CD4-positive, alpha-beta T cell (primary cell): ENCODE measurements at regions not wholly inside any gene's neighbourhood (a gene's known extent, or its start where the extent isn't known, plus 50 kb on each side); places are given as distances from the start of the nearest gene placed in this dataset.
"Not testable (repeated sequence)": the region's sequence is repeated elsewhere in the genome, so short reads cannot be mapped to it uniquely, and the experiment has no call there.

Experiments used
- ATAC-seq: fragments of 200-7000 bp; cut with Tn5 transposase; one replicate; pipeline ENCODE4 v1.10.0; 2022; ENCODE audit warnings: mild to moderate bottlenecking; ENCODE audit not compliant: poor library complexity
- CTCF ChIA-PET: fragments of 350-600 bp; sonication (Branson Sonifier 250); formaldehyde crosslinking; loops from one replicate; lab custom pipeline; 2021; ENCODE audit warnings: antibody characterized with exemption, inconsistent platforms; lab: Charles Lee
- POLR2A ChIA-PET: fragments of 350-600 bp; sonication (Branson Sonifier 250); formaldehyde crosslinking; loops from one replicate; lab custom pipeline; 2021; ENCODE audit warnings: antibody characterized with exemption, inconsistent platforms; lab: Charles Lee
- DNase-seq, 14 experiments: peaks; one replicate each; pipeline ENCODE4 v3.0.0-alpha.2; 2013 to 2020; ENCODE audit warnings: mixed read lengths in 2 of 14
- H3K27ac ChIP-seq, 2 donors: one replicate each; pipeline versions ENCODE4 v1.5.1 to v1.7.0; 2013; ENCODE audit warnings: low read length in 2 of 2, low read depth in 1 of 2, mild to moderate bottlenecking in 1 of 2
- H3K27me3 ChIP-seq, 2 experiments: 1 replicate in 1 of 2; 2 replicates in 1 of 2; pipeline versions ENCODE4 v1.6.1 to v1.7.0; 2013; ENCODE audit warnings: low read length in 2 of 2, control low read depth in 1 of 2, mild to moderate bottlenecking in 1 of 2, moderate library complexity in 1 of 2; ENCODE audit not compliant: insufficient read depth in 2 of 2, control insufficient read depth in 1 of 2
- H3K36me3 ChIP-seq: one replicate; pipeline ENCODE4 v1.6.1; 2013; ENCODE audit warnings: low read length, control low read depth; ENCODE audit not compliant: insufficient read depth
- H3K4me1 ChIP-seq: one replicate; pipeline ENCODE4 v1.6.1; 2013; ENCODE audit warnings: low read length, control low read depth; ENCODE audit not compliant: insufficient read depth
- H3K4me3 ChIP-seq: one replicate; pipeline ENCODE4 v1.5.1; 2013; ENCODE audit warnings: mild to moderate bottlenecking, low read length, moderate library complexity
- H3K9me3 ChIP-seq, 2 experiments: 1 replicate in 1 of 2; 2 replicates in 1 of 2; pipeline versions ENCODE4 v1.6.1 to v1.7.0; 2013; ENCODE audit warnings: low read length in 2 of 2, mild to moderate bottlenecking in 2 of 2, control low read depth in 1 of 2, moderate library complexity in 1 of 2; ENCODE audit not compliant: control insufficient read depth in 1 of 2, insufficient read depth in 1 of 2
- H3K27ac Mint-ChIP-seq: one replicate; pipeline ENCODE4 v1.8.0; 2020; ENCODE audit warnings: mixed read lengths
- H3K27me3 Mint-ChIP-seq: one replicate; pipeline ENCODE4 v1.8.0; 2021; ENCODE audit warnings: mixed read lengths
- H3K36me3 Mint-ChIP-seq: one replicate; pipeline ENCODE4 v1.8.0; 2021; ENCODE audit warnings: low read depth, mixed read lengths
- H3K4me1 Mint-ChIP-seq: one replicate; pipeline ENCODE4 v1.8.0; 2021; ENCODE audit warnings: low read depth, mixed read lengths
- H3K4me3 Mint-ChIP-seq: one replicate; pipeline ENCODE4 v1.8.0; 2020; ENCODE audit warnings: mild to moderate bottlenecking, mixed read lengths
- H3K9me3 Mint-ChIP-seq: one replicate; pipeline ENCODE4 v1.8.0; 2020; ENCODE audit warnings: mixed read lengths
- CTCF ChIP-seq: fragments of 200-600 bp; IDR thresholded peaks from one replicate; pipeline ENCODE4 v1.8.0; 2022; ENCODE audit warnings: antibody characterized with exemption, mild to moderate bottlenecking
- intact Hi-C, 2 experiments: fragments of 100-400 bp; cut with DNase I in 1 of 2; cut with micrococcal nuclease in 1 of 2; formaldehyde crosslinking; loops; one replicate each; pipeline versions ENCODE4 v1.15.1 to v1.9.0; 2023 to 2025; cut with DNase I, micrococcal nuclease

GRCh38 chrX:77017093-77017492 lies 430.1 kb upstream of the FGF16 start:
- DNase-seq (no peak), ATAC-seq (no peak)
- Histone ChIP-seq H3K9me3 (no peaks in the 10 kb centered on the region), H3K27me3 (no peaks in the 10 kb centered on the region), H3K27ac (no peak overlapping the region), H3K4me3 (no peak overlapping the region), H3K36me3 (no peaks in the 10 kb centered on the region), H3K4me1 (no peaks in the 10 kb centered on the region)
- H3K36me3 Mint-ChIP-seq = no peaks in the 10 kb centered on the region
- POLR2A ChIA-PET = no interaction called here
- no peak for TF ChIP-seq CTCF
- intact Hi-C loops = no loop called here
- no peak overlapping the region for H3K4me3 Mint-ChIP-seq
- H3K9me3 Mint-ChIP-seq = no peaks in the 10 kb centered on the region
- H3K27me3 Mint-ChIP-seq = no peaks in the 10 kb centered on the region
- CTCF ChIA-PET = no interaction called here
- no peaks in the 10 kb centered on the region for H3K4me1 Mint-ChIP-seq
- no peak overlapping the region for H3K27ac Mint-ChIP-seq

DNA sequence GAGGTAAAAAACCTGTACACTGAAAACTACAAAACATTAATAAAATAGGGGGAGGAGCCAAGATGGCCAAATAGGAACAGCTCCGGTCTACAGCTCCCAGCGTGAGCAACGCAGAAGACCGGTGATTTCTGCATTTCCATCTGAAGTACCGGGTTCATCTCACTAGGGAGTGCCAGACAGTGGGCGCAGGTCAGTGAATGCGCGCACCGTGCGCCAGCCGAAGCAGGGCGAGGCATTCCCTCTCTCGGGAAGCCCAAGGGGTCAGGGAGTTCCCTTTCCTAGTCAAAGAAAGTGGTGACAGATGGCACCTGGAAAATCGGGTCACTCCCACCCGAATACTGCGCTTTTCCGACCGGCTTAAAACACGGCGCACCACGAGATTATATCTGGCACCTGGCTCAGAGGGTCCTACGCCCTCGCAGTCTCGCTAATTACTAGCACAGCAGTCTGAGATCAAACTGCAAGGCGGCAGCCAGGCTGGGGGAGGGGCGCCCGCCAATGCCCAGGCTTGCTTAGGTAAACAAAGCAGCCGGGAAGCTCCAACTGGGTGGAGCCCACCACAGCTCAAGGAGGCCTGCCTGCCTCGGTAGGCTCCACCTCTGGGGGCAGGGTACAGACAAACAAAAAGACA lies 400.9 kb upstream of the FGF16 start:
- H3K9me3 ChIP-seq, ATAC-seq, H3K27ac ChIP-seq, H3K4me3 ChIP-seq, H3K9me3 Mint-ChIP-seq, CTCF ChIA-PET, H3K36me3 Mint-ChIP-seq, intact Hi-C loops, DNase-seq, POLR2A ChIA-PET, H3K4me1 Mint-ChIP-seq, H3K27me3 ChIP-seq, H3K4me1 ChIP-seq, H3K27ac Mint-ChIP-seq, H3K36me3 ChIP-seq: not testable (repeated sequence)
- Mint-ChIP-seq H3K4me3 (peak overlapping the region; percentile 42), H3K27me3 (peaks cover 14% of the 10 kb centered on the region)

DNA sequence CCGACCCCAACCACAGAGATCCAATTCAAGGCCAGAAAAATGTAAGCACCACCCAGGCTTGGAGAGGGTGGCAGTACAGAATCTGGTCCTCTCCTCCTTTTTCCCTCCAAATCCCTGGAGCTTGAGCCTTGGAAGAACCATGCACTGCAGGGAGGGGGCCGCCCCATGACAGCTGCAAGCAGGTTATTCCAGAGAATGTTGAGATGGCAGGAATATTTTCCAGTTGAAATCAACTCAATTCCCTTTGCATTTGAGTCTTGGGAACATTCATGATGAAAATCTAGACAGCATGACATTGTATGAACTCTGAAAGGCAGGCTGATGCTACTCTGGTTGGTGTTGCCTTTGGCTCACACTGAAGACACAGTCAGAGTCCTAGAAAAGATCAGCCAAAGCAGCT lies 386.6 kb upstream of the FGF16 start:
- Mint-ChIP-seq H3K36me3 (no peaks in the 10 kb centered on the region), H3K4me3 (no peak overlapping the region), H3K9me3 (no peaks in the 10 kb centered on the region), H3K4me1 (no peaks in the 10 kb centered on the region), H3K27me3 (no peaks in the 10 kb centered on the region), H3K27ac (no peak overlapping the region)
- Histone ChIP-seq H3K4me1 (no peaks in the 10 kb centered on the region), H3K4me3 (no peak overlapping the region), H3K27ac (no peak overlapping the region), H3K27me3 (no peaks in the 10 kb centered on the region), H3K9me3 (no peaks in the 10 kb centered on the region), H3K36me3 (no peaks in the 10 kb centered on the region)
- POLR2A ChIA-PET = no interaction called here
- DNase-seq (no peak), ATAC-seq (no peak)
- intact Hi-C loops = no loop called here
- CTCF ChIA-PET = no interaction called here
- TF ChIP-seq CTCF = no peak

- H3K9me3 ChIP-seq = no peaks in the 10 kb centered on the region
- H3K4me1 ChIP-seq = no peaks in the 10 kb centered on the region
- ChIA-PET POLR2A (no interaction called here), CTCF (no interaction called here)
- Mint-ChIP-seq H3K4me3 (no peak overlapping the region), H3K4me1 (no peaks in the 10 kb centered on the region), H3K27me3 (no peaks in the 10 kb centered on the region), H3K9me3 (no peaks in the 10 kb centered on the region), H3K27ac (no peak overlapping the region), H3K36me3 (no peaks in the 10 kb centered on the region)
- intact Hi-C loops = no loop called here
- no peaks in the 10 kb centered on the region for H3K27me3 ChIP-seq
- no peak overlapping the region for H3K4me3 ChIP-seq
- H3K36me3 ChIP-seq = no peaks in the 10 kb centered on the region
- no peak overlapping the region for H3K27ac ChIP-seq
- TF ChIP-seq CTCF = no peak
- ATAC-seq (no peak), DNase-seq (no peak)
Measured at GRCh38 chrX:77061022-77061421, 386.2 kb upstream of the FGF16 start.
